ENCODE measurements at regions not wholly inside any gene's neighbourhood (a gene's known extent, or its start where the extent isn't known, plus 50 kb on each side); places are given as distances from the start of the nearest gene placed in this dataset.
"Not testable (repeated sequence)": the region's sequence is repeated elsewhere in the genome, so short reads cannot be mapped to it uniquely, and the experiment has no call there.

DNA sequence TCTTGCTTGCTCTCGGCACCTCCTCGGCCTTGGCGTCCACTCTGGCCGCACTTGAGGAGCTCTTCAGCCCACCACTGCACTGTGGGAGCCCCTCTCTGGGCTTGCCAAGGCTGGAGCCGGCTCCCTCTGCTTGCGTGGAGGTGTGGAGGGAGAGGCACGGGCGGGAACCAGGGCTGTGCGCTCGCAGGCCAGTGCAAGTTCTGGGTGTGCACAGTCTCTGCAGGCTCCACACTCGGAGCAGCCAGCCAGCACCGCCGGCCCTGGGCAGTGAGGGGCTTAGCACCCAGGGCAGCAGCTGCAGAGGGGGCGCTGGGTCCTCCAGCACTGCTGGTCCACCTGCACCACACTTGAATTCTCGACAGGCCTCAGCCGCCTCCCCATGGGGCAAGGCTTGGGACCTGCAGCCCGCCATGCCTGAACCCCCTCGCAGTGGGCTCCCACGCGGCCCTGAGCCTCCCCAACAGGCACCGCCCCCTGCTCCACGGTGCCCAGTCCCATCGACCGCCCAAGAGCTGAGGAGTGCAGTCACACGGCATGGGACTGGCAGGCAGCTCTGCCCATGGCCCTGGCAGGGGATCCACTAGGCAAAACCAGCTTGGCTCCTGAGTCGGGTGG is 411.2 kb upstream of the CHAC2 start:
- DNase-seq = no peak

DNA sequence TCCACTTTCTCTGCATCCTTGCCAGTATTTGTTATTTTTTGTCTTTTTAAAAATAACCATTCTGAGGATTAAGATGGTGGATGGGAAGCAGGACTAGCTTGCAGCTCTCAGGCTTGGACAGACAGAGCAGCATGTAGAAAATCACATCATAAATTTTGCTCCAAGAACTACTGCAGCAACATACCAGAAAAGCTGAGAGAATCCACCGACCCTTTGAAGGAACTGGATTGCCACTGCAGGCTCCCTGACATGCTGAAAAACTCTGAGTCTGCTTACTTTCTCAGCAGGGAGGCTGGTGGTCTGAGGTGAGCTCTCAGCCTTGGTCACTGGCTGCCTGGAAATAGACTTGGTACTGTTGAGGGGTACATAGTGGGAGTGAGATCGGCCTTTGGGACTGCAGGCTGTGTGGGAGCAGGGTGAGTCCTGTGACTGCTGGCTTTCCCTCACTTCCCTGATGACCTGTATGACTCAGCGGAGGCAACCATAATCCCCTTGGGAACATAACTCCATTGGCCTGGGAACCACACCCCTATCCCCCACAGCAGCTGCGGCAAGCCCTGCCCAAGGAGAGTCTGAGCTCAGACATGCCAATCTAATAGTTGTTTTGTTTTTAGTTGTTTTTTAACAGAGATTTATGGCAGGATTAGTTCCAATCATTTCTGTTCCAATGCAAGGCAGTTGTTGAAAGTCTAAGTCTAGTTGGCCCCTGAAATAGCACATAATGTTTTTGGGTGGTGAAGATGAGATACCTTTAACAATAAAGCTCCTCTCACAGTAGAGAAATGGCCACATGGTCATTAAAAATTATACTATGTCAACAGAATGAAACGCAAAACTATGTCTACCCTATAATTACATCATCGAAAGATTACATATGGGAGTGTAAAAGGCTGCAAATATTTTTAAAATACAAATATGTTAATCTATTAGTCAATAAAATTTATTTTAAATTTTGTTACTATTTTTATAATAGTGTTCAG is 414.2 kb upstream of the CHAC2 start:
- no peak for DNase-seq

DNA sequence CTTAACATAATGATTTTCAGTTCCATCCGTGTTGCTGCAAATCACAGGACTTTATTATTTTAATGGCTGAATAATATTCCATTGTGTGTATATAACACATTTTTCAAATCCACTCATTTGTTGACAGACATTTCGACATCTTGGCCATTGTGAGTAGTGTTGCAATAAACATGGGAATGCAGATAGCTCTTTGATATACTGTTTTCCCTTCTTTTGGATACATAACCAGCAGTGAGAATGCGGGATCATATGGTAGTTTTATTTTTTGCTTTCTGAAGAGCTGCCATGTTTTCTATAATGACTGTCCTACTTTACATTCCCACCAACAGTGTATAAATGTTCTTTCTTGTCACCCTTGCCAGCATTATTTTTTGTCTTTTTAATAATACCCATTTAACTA is 420.3 kb upstream of the CHAC2 start:
- no peak for DNase-seq

DNA sequence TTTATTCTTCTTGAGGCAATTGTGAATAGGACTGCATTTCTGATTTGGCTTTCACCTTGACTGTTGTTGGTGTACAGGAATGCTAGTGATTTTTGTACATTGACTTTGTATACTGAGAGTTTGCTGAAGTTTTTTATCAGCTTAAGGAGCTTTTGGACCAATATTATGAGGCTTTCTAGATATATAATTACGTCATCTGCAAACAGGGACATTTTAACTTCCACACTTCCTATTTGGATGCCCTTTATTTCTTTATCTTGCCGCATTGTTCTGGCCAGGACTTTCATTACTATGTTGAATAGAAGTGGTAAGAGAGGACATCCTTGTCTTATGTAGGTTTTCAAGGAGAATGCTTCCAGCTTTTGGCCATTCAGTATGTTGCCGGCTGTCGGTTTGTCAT is 425.4 kb upstream of the CHAC2 start:
- no peak for DNase-seq

DNA sequence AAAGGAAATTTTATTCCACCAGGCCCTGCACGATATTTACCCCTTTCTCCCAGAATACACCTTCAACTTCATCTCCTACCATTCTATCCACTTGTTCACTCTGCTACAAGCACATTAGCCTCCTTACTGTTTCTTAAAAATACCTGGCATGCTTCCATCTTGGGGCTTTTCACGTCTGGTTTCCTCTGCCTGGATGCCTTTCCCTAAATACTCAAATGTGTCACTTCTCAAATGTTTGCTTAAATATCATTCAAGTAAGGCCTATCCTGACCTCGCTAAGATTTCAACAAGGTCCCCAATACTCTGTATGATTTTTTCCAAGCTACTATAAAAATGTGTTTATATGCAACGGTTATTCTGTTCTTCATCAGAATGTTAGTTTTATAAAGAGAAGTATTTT is 433.0 kb upstream of the CHAC2 start:
- DNase-seq = peak in 1 of 2 experiments; percentile 43

DNA sequence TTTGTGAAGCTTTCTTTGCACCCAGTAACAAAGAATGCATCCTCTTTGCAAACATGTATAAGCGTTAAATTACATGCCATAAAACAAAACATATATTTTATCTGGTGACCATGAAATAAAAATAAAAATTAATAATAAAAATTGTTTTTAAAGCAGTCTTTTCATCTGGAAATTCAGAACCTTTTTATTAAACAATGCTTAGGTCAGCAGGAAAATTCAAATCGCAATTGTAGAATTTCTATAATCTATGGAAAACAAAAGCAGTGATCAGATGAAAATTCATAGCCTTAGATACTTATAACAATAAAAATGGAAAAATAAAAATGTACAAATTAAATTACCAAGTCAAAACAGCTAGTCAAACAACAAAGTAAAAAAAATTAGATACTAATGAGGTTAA is 435.9 kb upstream of the CHAC2 start:
- no peak for DNase-seq

DNA sequence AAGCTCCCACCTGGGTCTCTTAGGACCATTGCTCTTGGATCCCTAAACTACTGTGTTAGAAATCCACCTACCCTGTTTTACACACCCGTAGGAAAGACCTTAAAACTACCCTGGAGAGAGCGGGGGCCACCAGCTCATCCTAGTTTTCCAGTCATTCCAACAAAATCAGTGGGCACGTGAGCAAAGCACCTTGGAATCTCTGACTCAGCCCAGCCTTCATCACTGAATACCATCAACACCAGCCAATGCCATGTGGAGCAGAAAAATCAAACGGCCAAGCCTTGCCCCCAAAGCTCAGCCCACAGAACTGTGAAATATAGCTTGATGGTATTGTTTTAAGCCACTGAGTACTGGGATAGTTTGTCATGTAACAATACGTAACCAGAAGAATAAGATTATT is 449.7 kb upstream of the CHAC2 start:
- no peak for DNase-seq

DNA sequence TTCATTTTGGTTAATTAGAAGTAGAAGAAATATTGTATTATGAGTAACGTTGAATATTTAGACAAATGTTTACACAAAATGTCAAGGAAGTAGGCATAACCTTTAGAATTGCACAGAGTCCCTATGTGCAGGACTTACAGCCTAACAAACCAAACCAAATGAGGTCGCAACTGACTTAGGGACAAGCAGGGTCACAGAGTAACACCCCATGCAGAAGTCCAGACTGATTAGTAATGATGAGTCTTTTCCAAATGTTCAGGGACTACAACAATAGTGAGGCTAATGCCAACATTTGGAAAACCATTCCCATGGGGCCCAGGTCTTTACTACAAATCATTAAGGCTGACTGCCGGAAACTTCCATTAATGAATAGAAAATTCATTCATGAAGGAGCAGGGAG is 452.5 kb upstream of the CHAC2 start:
- DNase-seq = no peak

DNA sequence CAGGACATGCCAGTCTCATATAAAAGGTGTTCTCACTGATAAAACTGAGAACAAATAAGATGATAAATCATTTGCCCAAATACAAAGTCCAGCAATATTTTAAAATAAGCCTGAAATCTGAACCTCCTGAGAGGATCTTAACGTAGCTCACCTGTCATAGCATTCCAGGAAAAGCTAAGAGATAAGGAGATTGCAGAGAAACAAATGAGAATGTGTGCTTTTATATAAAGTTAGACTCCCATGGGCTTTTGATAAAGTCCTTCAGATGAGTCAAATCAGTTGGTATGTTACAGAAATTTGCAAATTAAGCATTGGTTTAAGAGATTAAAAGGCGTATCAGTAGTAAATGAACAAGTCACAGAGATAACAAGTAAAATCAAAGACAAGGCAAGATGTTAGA is 452.9 kb upstream of the CHAC2 start:
- no peak for DNase-seq

DNA sequence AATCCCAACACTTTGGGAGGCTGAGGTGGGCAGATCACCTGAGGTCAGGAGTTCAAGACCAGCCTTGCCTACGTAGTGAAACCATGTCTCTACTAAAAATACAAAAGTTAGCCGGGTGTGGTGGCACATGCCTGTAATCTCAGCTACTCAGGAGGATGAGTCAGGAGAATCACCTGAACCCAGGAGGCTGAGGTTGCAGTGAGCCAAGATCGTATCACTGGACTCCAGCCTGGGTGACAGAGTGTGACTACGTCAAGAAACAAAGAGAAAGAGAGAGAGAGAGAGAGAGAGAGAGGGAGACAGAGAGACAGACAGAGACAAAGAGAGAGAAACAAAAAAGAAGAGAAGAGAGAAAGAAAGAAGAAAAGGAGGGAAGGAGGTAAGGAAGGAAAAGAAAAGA is 454.0 kb upstream of the CHAC2 start:
- DNase-seq = not testable (repeated sequence)

DNA sequence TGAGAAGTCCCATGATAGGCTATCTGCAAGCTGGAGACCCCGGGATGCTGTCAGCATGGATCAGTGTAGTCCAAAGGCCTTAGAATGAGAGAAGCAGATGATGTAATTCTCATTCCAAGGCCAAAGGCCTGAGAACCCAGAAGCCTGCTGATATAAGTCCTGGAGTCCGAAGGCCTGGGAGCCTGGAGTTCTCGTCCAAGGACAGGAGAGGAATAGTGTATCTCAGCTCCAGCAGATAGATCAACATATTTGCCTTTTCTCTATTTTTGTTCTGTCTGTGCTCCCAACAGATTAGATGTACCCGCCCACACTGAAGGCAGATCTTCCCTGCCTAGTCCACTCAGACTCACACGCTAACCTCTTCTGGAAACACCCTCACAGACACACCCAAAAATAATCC is 454.9 kb upstream of the CHAC2 start:
- no peak for DNase-seq

DNA sequence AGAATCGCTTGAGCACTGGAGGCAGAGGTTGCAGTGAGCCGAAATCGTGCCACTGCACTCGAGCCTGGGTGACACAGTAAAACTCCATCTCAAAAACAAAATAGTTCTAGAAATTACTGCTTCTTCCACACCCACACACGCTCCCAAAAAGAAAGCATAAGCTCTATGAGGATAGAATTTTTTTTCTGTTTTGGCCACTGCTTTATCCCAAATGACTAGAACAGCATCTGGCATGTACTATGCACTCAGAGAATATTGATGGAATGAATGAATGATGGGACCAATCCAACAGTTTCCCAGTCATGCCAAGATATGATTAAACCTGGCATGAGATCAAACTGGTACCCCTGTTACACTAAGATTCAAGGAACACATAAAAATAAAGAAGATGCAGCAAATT is 455.4 kb upstream of the CHAC2 start:
- no peak for DNase-seq

DNA sequence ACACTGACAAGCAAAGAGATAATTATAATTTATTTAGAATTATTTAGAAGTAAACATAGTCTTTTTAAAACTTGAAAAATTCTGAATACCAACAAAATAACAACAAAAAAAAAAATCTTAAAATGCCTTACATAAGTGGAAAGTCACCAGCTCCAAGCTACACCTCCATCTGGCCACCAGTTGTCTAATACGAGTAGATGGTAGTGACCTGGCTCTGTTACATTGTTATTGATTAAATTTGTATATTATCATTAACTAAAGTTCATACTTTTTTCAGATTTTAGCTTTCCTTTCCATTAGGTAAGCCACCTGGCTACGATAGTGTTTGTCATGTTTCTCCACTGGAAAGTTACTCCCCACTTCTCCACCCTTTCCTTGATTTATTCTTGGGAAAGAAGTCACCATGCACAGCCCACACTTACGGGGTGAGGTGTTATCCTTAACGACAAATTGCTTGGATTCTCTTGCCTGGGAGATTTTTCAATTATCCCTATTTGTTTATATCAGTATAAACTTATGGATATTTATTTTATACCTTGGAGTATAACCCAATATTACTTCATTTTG is 464.5 kb upstream of the CHAC2 start:
- no peak for DNase-seq

DNA sequence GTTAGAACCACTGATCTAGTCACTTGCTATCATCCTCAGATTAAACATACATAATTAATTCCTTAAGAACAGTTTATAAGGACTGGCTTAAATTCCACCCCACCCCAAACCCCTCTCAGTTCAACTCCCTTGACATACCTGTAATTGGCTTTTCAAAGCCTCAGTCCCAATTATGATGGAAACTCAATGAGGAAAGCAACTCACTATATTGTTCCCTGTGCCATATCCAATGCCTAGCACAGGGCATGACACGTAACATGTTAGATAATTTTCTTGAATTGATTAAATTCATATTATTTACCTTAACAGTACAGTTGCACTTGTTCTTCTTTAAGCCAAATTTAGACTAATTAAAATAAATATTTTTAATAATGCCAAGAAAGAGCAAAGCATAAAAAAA is 465.1 kb upstream of the CHAC2 start:
- DNase-seq = no peak

DNA sequence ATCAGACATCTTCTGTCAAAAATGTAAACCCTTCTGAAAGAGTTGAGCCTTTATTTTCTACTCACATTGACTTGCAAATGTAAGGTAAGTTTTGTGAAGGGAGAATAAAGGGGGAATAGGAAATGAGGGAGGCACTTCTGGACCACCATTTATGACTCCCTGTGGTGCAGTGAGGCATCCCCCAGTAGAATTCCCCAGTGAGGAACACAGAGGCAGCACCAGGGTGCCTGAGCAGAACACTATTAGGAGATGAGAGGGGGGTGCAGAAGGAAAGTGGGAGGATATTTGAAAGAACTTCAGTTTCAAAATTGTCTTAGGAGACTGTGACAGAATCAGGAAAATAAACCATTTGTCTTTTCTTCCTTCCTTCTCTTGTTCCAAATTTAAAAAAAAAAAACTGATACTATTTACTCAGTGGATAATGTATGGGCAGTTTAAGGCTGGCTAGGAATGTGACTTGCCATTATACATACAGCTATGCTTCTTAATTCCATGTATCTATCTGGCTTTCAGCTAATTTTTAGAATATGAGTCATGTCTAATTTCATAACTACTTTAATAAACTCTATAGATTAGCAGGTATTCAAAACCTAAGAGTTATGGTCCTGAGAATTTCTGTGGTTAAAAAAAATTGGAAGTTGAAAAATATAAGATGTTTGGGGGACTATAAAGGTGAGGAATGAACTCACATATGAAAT is 478.1 kb upstream of the CHAC2 start:
- no peak for DNase-seq

DNA sequence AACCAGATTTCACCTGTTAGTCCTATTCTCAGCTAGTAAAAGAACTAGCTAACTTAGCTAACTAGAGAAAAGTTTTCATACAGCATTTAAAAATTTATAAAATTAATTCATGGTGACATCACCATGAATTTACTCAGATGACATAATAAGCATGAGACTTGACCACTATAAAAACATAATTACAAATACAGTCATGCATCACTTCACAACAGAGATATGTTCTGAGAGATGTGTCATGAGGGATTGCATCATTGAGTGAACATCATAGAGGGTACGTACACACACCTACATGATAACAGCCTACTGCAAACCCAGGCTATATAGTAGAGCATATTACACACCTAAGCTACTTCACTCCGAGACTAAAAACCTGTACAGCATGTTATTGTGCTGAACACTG is 481.3 kb upstream of the CHAC2 start:
- DNase-seq = no peak

DNA sequence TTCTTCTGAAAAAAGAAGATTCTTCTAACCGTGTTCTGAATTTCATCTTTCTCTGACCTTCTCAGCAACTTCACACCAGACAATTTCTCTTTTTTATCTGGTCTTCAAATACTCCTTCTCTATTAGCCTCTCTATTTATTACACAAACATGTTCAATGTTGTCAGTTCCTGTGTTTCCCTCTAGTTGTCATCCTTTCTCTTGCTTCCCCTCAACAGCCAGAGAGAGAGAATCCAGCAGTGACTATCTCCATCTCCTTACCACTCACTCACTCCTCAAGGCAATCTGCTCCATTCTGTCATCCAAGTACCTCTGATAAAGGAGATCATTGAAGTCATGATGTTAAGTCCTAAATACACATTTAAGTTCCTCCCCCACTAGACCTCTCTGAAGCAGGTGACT is 491.9 kb upstream of the CHAC2 start:
- DNase-seq = peak in 1 of 2 experiments; percentile 6

DNA sequence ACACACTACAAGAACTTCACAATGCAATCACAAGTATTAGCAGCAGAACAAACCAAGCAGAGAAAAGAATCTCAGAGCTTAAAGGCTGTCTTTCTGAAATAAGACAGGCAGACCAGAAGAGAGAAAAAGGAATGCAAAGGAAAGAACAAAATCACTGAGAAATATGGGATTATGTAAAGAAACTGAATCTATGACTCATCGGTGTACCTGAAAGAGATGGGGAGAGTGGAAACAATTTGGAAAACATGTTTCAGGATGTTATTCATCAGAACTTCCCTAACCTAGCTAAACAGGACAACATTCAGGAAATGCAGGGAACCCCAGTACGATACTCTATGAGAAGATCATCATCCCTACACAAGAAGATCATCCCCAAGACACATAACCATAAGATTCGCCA is 499.0 kb upstream of the CHAC2 start:
- DNase-seq = no peak

DNA sequence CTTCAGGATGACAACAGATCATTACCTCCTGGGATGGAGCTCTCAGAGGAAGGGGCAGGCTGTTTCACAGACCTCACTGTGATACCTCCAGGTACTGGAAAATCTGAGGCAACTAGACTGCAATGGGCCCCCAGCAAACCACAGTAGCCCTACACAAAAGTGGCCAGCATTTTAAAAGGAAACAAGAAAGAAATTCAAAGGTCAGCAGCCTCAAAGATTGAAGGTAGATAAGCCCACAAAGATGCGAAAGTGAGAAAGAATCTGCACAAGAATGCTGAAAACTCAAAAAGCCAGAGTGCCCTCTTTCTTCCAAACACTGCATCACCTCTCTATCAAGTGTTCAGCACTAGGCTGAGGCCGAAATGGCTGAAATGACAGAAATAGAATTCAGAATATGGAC is 499.5 kb upstream of the CHAC2 start:
- DNase-seq = no peak

DNA sequence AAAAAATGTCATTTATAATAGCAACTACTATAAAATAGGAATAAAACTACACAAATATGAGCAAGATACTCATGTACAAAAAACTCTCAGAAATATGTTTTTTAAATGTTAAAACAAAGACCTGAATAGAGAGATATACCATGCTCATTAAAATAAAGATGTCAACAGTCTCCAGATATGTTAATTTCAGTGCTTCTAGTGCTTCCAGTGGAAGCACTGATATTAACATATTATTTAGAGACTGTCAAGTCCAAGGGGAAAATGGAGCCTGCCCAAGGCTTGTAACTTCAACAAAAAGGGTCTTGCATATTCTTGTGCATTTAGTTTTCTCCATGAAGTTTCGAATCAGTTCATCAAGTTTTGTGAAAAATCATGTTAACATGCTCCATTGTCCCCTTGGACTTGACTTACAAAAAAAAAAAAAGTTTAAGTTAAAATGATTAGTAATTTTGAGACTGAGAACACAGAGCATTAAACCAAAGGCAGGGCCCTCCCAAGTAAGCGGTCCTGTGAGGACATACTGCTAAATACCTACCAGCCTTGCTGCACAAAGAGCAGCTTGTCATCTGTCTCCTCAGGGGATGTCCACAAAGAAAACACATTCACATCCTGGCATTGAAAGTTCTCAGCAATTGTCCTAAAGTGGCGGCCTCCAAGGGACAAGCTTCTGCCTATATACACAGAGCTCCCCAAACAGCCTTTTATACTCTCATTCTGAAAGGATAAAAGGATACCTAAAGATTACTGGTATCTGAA is 501.9 kb upstream of the CHAC2 start:
- no peak for DNase-seq

DNA sequence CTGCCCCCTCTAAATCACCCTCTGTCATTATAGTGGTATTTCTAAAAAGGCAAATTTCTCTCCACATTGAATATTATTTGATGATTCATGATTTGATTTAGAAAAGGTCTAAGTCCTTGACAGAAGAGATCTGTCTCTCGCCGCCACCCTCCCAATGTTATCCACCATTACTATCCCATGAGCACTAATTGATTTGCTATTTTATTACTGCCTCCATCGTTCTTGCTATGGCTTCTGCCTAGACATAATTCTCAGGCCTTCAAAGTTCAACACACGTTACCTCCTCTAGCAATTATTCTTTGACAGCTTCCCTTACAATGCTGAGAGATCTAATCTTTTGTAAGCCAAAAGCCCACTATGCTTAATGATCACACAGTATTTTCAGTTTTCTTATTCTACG is 507.0 kb upstream of the CHAC2 start:
- no peak for DNase-seq

DNA sequence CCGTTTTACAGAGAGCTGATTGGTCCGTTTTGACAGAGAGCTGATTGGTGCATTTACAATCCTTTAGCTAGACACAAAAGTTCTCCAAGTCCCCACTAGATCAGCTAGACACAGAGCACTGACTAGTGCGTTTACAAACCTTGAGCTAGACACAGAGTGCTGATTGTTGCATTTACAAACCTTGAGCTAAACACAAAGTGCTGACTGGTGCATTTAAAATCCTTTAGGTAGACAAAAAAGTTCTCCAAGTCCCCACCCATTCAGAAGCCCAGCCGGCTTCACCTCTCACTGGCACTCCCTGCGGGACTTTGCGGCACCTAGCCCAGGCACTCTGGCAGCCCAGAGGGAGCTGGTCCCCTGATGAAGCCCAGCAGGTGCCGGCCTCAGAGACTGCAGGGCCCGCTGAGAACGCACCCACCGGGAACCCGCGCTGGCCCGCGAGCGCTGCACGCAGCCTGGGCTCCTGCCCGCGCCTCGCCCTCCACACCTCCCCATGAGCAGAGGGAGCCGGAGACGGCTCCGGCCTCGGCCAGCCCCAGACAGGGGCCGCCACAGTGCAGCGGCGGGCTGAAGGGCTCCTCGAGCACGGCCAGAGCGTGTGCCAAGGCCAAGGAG is 508.1 kb upstream of the CHAC2 start:
- no peak for DNase-seq

Measured in NCI-H524 (cell line).